K562 (cell line): ENCODE measurements at regions not wholly inside any gene's neighbourhood (a gene's known extent, or its start where the extent isn't known, plus 50 kb on each side); places are given as distances from the start of the nearest gene placed in this dataset.

Source experiments
- ATAC-seq: fragments of 200-7000 bp; cut with Tn5 transposase; 3 replicates; pipeline ENCODE4 v1.9.1; 2020; ENCODE audit warnings: moderate library complexity
- BruUV-seq: library from RNA; stranded (reverse); fragments of 400-500 nt; replicated peaks from 2 replicates; lab custom pipeline; 2021; lab: Mats Ljungman, UMichigan
- CTCF ChIA-PET: fragments of 300-600 bp; formaldehyde crosslinking; extraction: SDS; loops from one replicate; lab custom pipeline; 2021; ENCODE audit warnings: low intra/inter-chr PET ratio; lab: Yijun Ruan, JAX
- POLR2A ChIA-PET: fragments of 300-600, 350-650 bp; sonication (Branson Sonifier 250); formaldehyde crosslinking; extraction: SDS; loops from one replicate; lab custom pipeline; 2021; ENCODE audit warnings: antibody characterized with exemption, inconsistent platforms; lab: Yijun Ruan, JAX
- DNase-seq, 4 experiments: peaks; one replicate each; pipeline versions ENCODE4 v3.0.0 to v3.0.0-alpha.2; 2011 to 2018; ENCODE audit warnings: low spot score in 3 of 4, mixed read lengths in 3 of 4; ENCODE audit errors: extremely low read depth in 1 of 4
- FAIRE-seq: peaks from 2 replicates; lab custom pipeline; 2011; peaks lifted over from hg19 to GRCh38; lab: Jason Lieb, UNC
- H2AFZ ChIP-seq: 2 replicates; pipeline ENCODE4 v1.6.0; 2011; ENCODE audit warnings: low read depth, low read length, control low read depth, inconsistent platforms
- H3K27ac ChIP-seq: fragments of 200-600 bp; 3 replicates; pipeline ENCODE4 v1.8.0; 2011; ENCODE audit warnings: low read depth, mild to moderate bottlenecking, control low read depth, inconsistent platforms, low read length, moderate library complexity, mixed read lengths; ENCODE audit errors: extremely low read depth
- H3K27me3 ChIP-seq, 2 experiments: fragments of 300-600 bp in 1 of 2; 2 replicates in 1 of 2; 3 replicates in 1 of 2; pipeline versions ENCODE4 v1.6.0 to v1.8.0; 2011; ENCODE audit warnings: inconsistent platforms in 2 of 2, low read length in 2 of 2, mild to moderate bottlenecking in 1 of 2, mixed read lengths in 1 of 2, moderate library complexity in 1 of 2; ENCODE audit not compliant: control insufficient read depth in 2 of 2, insufficient read depth in 2 of 2
- H3K36me3 ChIP-seq: fragments of 300-600 bp; 3 replicates; pipeline ENCODE4 v1.8.0; 2011; ENCODE audit warnings: mild to moderate bottlenecking, low read length, inconsistent platforms; ENCODE audit not compliant: control insufficient read depth, insufficient read depth
- H3K4me1 ChIP-seq, 2 experiments: fragments of 200-600 bp in 1 of 2; replicated peaks in 1 of 2; 2 replicates in 1 of 2; 3 replicates in 1 of 2; pipeline versions ENCODE4 v1.5.1 to v1.8.0; 2011; ENCODE audit warnings: inconsistent platforms in 2 of 2, low read length in 2 of 2, mild to moderate bottlenecking in 1 of 2, mixed read lengths in 1 of 2, moderate library complexity in 1 of 2; ENCODE audit not compliant: control insufficient read depth in 2 of 2, insufficient read depth in 2 of 2
- H3K4me2 ChIP-seq: 2 replicates; pipeline ENCODE4 v1.6.1; 2011; ENCODE audit warnings: low read length, control low read depth, inconsistent platforms, mixed read lengths; ENCODE audit not compliant: insufficient read depth
- H3K4me3 ChIP-seq: fragments of 200-600 bp; sonication (generic), shearing (Covaris generic); 2 replicates; pipeline ENCODE4 v1.5.1; 2016; ENCODE audit warnings: control low read depth, inconsistent platforms
- H3K79me2 ChIP-seq: fragments of 200-600 bp; 3 replicates; pipeline ENCODE4 v1.8.0; 2011; ENCODE audit warnings: low read length, inconsistent platforms; ENCODE audit not compliant: control insufficient read depth, insufficient read depth
- H3K9ac ChIP-seq, 2 experiments: 2 replicates each; pipeline versions ENCODE4 v1.6.0 to v1.6.1; 2011; ENCODE audit warnings: low read depth in 2 of 2, low read length in 2 of 2, control low read depth in 1 of 2, inconsistent platforms in 1 of 2, mild to moderate bottlenecking in 1 of 2, mixed read lengths in 1 of 2; ENCODE audit not compliant: insufficient read depth in 1 of 2
- H3K9me1 ChIP-seq: one replicate; pipeline ENCODE4 v1.6.0; 2011; ENCODE audit warnings: inconsistent platforms, mild to moderate bottlenecking, low read length, moderate library complexity; ENCODE audit not compliant: control insufficient read depth, insufficient read depth
- H3K9me3 ChIP-seq: replicated peaks from 2 replicates; pipeline ENCODE4 v1.5.1; 2011; ENCODE audit warnings: low read depth, low read length, inconsistent platforms; ENCODE audit not compliant: control insufficient read depth, insufficient read depth
- H4K20me1 ChIP-seq: replicated peaks from 2 replicates; pipeline ENCODE4 v1.6.1; 2011; ENCODE audit warnings: low read length, inconsistent platforms, mixed read lengths; ENCODE audit not compliant: control insufficient read depth, insufficient read depth
- ILF3 ChIP-seq: fragments of 450-650 bp; IDR thresholded peaks from 2 replicates; pipeline ENCODE4 v1.6.1; 2018; ENCODE audit warnings: antibody characterized with exemption, mild to moderate bottlenecking, moderate library complexity, borderline replicate concordance
- NKRF ChIP-seq: fragments of 450-650 bp; IDR thresholded peaks from 2 replicates; pipeline ENCODE4 v1.6.1; 2016; ENCODE audit warnings: borderline replicate concordance
- TRIM25 ChIP-seq: fragments of 450-650 bp; IDR thresholded peaks from 2 replicates; pipeline ENCODE4 v1.7.0; 2016; ENCODE audit warnings: borderline replicate concordance
- ZNF217 ChIP-seq: sonication (generic); formaldehyde crosslinking; IDR thresholded peaks from 2 replicates; pipeline ENCODE4 v1.8.0; 2022; ENCODE audit warnings: mild to moderate bottlenecking, missing genetic modification reagents
- ZNF253 ChIP-seq: fragments of 250-450 bp; sonication (Bioruptor Pico); conservative IDR thresholded peaks from 2 replicates; pipeline ENCODE4 v1.6.1; 2021; ENCODE audit warnings: mild to moderate bottlenecking
- WGBS: fragments of 100-300 bp; shearing (Covaris generic); methylation state at CpG from one replicate; pipeline ENCODE4 v1.1.6; 2016; ENCODE audit warnings: low coverage, mixed read lengths; ENCODE audit not compliant: insufficient coverage; ENCODE audit errors: missing lambda C conversion rate; 5-methylcytosine and 5-hydroxymethylcytosine counted together
- in situ Hi-C: fragments of 300-500 bp; cut with MboI; formaldehyde crosslinking; loops from 4 replicates; pipeline ENCODE4 v1.15.0; 2018; ENCODE audit warnings: inconsistent platforms, mixed read lengths
- intact Hi-C: fragments of 100-400 bp; cut with micrococcal nuclease; formaldehyde crosslinking; loops from 2 replicates; pipeline ENCODE4 v1.14.2; 2022

GRCh38 chr17:68707031-68707430, 105.9 kb upstream of the FAM20A start:
- no TSS peak for BruUV-seq
- H4K20me1 ChIP-seq: no peaks in the 10 kb centered on the region
- no peaks in the 10 kb centered on the region for H3K79me2 ChIP-seq
- no peaks in the 10 kb centered on the region for H3K4me1 ChIP-seq
- peaks cover 4 to 10% of the 10 kb centered on the region in 2 experiments; a peak in 4 of 5 replicates for H3K27me3 ChIP-seq
- no peaks in the 10 kb centered on the region for H3K9me1 ChIP-seq
- no peak for FAIRE-seq
- H3K27ac ChIP-seq: no peak overlapping the region
- no peaks in the 10 kb centered on the region for H3K36me3 ChIP-seq
- no peaks in the 10 kb centered on the region for H3K9me3 ChIP-seq
- no peak overlapping the region for H3K9ac ChIP-seq
- WGBS: 0% methylated on average over 3 of the region's 4 CpGs
- no peak overlapping the region for H2AFZ ChIP-seq
- in situ Hi-C loops: no loop called here
- no peak for DNase-seq
- no peak for TF ChIP-seq ZNF217 (CRISPR knock-in tag)
- TF ChIP-seq ZNF253 (CRISPR knock-in tag): no peak
- TF ChIP-seq ILF3: no peak
- H3K4me3 ChIP-seq: no peak overlapping the region
- intact Hi-C loops: no loop called here
- H3K4me2 ChIP-seq: no peak overlapping the region
- POLR2A ChIA-PET: interaction anchor here (0.6 to 1.9 kb wide), 2 partner anchors 16 to 109 kb away, joined by 3 to 4 read pairs; no protein-coding TSS in a partner anchor
- CTCF ChIA-PET: no interaction called here
- no peak for ATAC-seq

- 3% methylated on average over 5 of the region's 5 CpGs for WGBS
- no peaks in the 10 kb centered on the region for H3K9me3 ChIP-seq
- no peaks in the 10 kb centered on the region for H4K20me1 ChIP-seq
- POLR2A ChIA-PET: interaction anchor here (0.6 to 1.9 kb wide), 2 partner anchors 17 to 108 kb away, joined by 3 to 4 read pairs; no protein-coding TSS in a partner anchor
- no peak for DNase-seq
- H3K4me3 ChIP-seq: no peak overlapping the region
- H3K9me1 ChIP-seq: no peaks in the 10 kb centered on the region
- TF ChIP-seq NKRF: no peak
- no peak for TF ChIP-seq TRIM25
- TF ChIP-seq, all 486 proteins: peak for 0
- H3K9ac ChIP-seq: no peak overlapping the region
- H3K27me3 ChIP-seq: peaks cover 4 to 10% of the 10 kb centered on the region in 2 experiments; a peak in 4 of 5 replicates
- no TSS peak for BruUV-seq
- H3K4me1 ChIP-seq: no peaks in the 10 kb centered on the region
- no peak for FAIRE-seq
- CTCF ChIA-PET: no interaction called here
- H3K79me2 ChIP-seq: no peaks in the 10 kb centered on the region
- no peak overlapping the region for H3K27ac ChIP-seq
- H3K36me3 ChIP-seq: no peaks in the 10 kb centered on the region
- in situ Hi-C loops (no loop called here), intact Hi-C loops (no loop called here)
- H3K4me2 ChIP-seq: no peak overlapping the region
- H2AFZ ChIP-seq: no peak overlapping the region
- no peak for ATAC-seq
Measured at GRCh38 chr17:68706356-68706920, 105.3 kb upstream of the FAM20A start.
